GM06990 (cell line): ENCODE measurements at regions not wholly inside any gene's neighbourhood (a gene's known extent, or its start where the extent isn't known, plus 50 kb on each side); places are given as distances from the start of the nearest gene placed in this dataset.

ENCODE experiments used
- DNase-seq: peaks from one replicate; pipeline ENCODE4 v3.0.0-alpha.2; 2011; ENCODE audit not compliant: insufficient read length; ENCODE audit errors: extremely low read depth
- H3K27me3 ChIP-seq: replicated peaks from 2 replicates; pipeline ENCODE4 v1.6.0; 2011; ENCODE audit warnings: low read length; ENCODE audit not compliant: control insufficient read depth, insufficient read depth
- H3K36me3 ChIP-seq: 2 replicates; pipeline ENCODE4 v1.5.1; 2011; ENCODE audit warnings: low read length; ENCODE audit not compliant: control insufficient read depth, insufficient read depth
- H3K4me3 ChIP-seq: replicated peaks from 2 replicates; pipeline ENCODE4 v1.5.1; 2011; ENCODE audit warnings: low read depth, mild to moderate bottlenecking, control low read depth, low read length
- TF ChIP-seq, protein P1 (sequence below): IDR thresholded peaks from 2 replicates; pipeline ENCODE4 v1.5.1; 2011; ENCODE audit warnings: low read length, control low read depth, mild to moderate bottlenecking, inconsistent platforms; ENCODE audit not compliant: insufficient read depth, poor library complexity, severe bottlenecking

DNA sequence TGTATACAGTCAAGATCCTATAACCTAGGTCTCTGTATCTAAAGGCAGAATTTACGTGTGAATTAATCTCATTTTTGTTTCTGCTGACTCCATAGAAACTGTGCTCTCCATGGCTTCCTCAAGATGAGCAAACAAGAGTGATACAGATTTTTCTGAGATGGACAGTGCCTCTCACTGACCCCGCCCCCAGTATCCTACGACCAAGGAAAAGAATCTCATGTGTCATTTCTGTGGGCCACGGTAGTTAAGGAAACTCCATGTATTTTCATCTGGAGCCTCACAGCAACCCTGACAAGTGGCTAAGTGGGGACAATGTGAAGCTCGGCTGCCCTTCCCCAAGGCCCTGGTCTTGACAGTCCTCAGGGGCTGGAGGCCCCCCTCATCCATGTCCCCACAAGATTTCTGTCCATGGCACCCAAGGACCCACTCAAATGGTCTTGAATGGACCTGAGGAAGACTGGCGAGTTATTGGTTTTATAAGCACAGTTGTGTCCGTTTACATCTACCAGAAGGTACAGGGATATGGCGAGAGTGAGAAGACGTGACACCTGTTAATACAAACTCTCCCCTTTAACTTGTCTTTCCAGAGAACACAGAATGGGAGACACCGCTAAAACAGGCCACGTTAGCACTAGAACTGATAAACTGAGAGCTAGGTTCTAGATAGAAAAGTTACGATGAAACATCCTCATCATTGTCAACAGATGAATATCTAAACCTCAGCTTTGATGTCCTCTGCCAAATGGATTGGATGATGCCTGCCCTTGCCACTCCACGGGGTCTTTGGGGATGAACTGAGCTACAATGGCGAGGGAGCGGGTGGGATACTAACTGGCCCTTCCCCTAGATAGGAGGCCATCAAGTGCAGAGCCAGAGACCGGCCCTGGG, 108.4 kb upstream of the EGLN3 start:
- TF ChIP-seq, protein P1, sequence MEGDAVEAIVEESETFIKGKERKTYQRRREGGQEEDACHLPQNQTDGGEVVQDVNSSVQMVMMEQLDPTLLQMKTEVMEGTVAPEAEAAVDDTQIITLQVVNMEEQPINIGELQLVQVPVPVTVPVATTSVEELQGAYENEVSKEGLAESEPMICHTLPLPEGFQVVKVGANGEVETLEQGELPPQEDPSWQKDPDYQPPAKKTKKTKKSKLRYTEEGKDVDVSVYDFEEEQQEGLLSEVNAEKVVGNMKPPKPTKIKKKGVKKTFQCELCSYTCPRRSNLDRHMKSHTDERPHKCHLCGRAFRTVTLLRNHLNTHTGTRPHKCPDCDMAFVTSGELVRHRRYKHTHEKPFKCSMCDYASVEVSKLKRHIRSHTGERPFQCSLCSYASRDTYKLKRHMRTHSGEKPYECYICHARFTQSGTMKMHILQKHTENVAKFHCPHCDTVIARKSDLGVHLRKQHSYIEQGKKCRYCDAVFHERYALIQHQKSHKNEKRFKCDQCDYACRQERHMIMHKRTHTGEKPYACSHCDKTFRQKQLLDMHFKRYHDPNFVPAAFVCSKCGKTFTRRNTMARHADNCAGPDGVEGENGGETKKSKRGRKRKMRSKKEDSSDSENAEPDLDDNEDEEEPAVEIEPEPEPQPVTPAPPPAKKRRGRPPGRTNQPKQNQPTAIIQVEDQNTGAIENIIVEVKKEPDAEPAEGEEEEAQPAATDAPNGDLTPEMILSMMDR: no peak
- no peak for DNase-seq
- Histone ChIP-seq H3K4me3 (no peak overlapping the region), H3K27me3 (no peaks in the 10 kb centered on the region), H3K36me3 (no peaks in the 10 kb centered on the region)

DNA sequence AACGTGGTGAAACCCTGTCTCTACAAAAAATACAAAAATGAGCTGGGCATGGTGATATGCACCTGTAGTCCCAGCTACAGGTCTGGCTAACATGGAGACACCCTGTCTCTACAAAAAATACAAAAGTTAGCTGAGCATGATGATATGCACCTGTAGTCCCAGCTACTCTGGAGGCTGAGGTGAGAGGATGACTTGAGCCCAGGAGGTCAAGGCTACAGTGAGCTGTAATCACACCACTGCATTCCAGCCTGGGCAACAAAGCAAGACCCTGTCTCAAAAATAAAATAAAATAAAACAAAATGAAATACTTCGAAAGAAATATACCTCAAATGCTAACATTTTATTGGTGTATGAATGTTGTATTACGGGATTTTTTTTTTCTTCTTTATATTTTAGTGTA, 107.6 kb upstream of the EGLN3 start:
- DNase-seq: no peak
- TF ChIP-seq, protein P1: no peak
- Histone ChIP-seq H3K36me3 (no peaks in the 10 kb centered on the region), H3K27me3 (no peaks in the 10 kb centered on the region), H3K4me3 (no peak overlapping the region)

DNA sequence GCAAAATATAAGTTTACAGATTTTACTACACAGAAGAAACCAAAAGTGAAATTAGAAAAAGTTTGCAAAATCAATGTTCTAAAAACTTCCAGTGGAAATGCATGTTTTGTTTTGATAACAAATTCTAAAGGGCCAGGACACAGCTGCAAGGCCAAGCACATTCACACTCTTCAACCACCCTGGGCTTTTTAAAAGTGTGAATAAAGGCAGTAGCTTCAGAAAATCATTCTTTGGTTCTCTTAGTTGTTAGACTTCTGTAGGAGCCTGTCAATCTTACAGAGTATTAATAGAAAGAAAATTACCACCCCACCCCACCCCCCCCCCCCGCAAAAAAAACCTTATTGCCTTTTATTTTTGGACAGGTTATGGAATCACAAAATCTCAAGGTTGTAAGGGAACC, 105.2 kb upstream of the EGLN3 start:
- H3K36me3 ChIP-seq: no peaks in the 10 kb centered on the region
- TF ChIP-seq, protein P1: no peak
- H3K4me3 ChIP-seq: no peak overlapping the region

DNA sequence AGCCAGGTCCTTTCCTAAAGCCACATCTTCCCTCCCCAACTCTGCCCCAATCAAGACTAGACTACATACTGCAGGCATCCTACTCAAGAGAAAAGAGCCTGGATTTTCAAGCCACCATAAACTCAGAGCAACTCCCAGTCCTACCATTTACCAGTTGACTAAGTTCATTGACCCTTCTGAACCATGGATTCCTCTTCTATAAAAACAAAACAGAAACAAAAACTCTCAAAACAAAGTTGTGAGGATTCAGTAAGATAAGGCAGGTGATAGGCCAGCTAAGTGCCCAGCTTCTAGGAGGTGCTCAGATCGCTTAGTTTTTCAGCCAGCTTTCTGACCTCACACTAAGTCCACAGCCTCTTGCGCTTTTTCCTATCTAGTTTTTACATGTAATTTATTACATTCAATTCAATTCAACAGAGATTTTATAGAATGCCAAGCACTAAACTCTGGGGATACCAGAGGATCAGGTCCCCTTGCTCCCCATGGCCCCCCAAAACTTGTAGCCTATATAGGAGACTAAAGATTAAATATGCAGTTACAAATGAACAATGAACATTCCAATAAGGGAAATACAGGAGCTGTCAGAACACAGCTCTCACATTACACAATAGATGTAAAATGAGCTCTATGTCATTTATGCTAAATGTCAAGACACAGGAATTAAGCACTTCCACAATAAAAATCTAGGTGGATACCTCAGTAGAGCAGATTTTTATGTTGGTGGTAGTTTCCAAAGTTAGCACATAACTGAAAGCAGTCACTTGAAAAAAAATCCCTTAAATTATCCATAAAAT, 104.5 kb upstream of the EGLN3 start:
- Histone ChIP-seq H3K36me3 (no peaks in the 10 kb centered on the region), H3K27me3 (no peaks in the 10 kb centered on the region), H3K4me3 (no peak overlapping the region)
- TF ChIP-seq, protein P1: no peak
- no peak for DNase-seq

More for the DNA sequence above, 105.2 kb upstream of the EGLN3 start:
- no peak for DNase-seq
- H3K27me3 ChIP-seq: no peaks in the 10 kb centered on the region

DNA sequence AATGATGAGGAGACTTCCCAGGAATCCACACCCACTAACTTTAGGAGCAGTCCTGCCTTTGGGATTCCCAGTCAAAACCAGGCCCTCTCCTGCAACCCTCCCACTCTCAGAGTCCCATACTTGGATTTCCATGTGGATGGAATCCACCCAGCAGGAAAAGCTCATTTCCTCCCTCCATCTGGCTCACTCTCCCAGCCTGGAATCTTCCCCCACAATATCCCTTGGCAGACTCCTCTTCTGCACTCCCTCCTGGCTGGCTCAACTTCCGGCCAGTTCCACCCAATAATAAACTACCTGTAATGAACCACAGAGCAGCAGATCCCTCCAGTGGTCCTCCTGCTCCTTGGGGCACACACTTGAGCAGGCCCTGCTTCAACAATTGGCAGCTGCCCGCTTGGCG, 102.8 kb upstream of the EGLN3 start:
- Histone ChIP-seq H3K36me3 (no peaks in the 10 kb centered on the region), H3K27me3 (no peaks in the 10 kb centered on the region), H3K4me3 (no peak overlapping the region)
- TF ChIP-seq, protein P1: no peak
- no peak for DNase-seq
